Ishikawa (cell line): ENCODE measurements at regions not wholly inside any gene's neighbourhood (a gene's known extent, or its start where the extent isn't known, plus 50 kb on each side); places are given as distances from the start of the nearest gene placed in this dataset.

ENCODE experiments used
- CEBPB ChIP-seq: IDR thresholded peaks from 2 replicates; pipeline ENCODE4 v1.6.1; 2012
- CREB1 ChIP-seq: IDR thresholded peaks from 2 replicates; pipeline ENCODE4 v1.6.1; 2012; ENCODE audit warnings: low read depth
- EGR1 ChIP-seq: IDR thresholded peaks from 2 replicates; pipeline ENCODE4 v1.6.1; 2012
- EP300 ChIP-seq: IDR thresholded peaks from 2 replicates; pipeline ENCODE4 v1.6.1; 2012; ENCODE audit warnings: borderline replicate concordance
- FOXM1 ChIP-seq: IDR thresholded peaks from 2 replicates; pipeline ENCODE4 v1.6.1; 2012; ENCODE audit warnings: low read depth, borderline replicate concordance
- NFIC ChIP-seq: IDR thresholded peaks from 2 replicates; pipeline ENCODE4 v1.6.1; 2012
- RAD21 ChIP-seq: IDR thresholded peaks from 2 replicates; pipeline ENCODE4 v1.6.1; 2012; ENCODE audit warnings: low read depth
- TAF1 ChIP-seq: IDR thresholded peaks from 2 replicates; pipeline ENCODE4 v1.6.1; 2012; ENCODE audit warnings: low read depth, mild to moderate bottlenecking
- TCF12 ChIP-seq: IDR thresholded peaks from 2 replicates; pipeline ENCODE4 v1.6.1; 2012; ENCODE audit warnings: low read depth
- TEAD4 ChIP-seq: IDR thresholded peaks from 2 replicates; pipeline ENCODE4 v1.6.1; 2012
- YY1 ChIP-seq: IDR thresholded peaks from 2 replicates; pipeline ENCODE4 v1.6.1; 2012; ENCODE audit warnings: low read depth
- ZBTB7A ChIP-seq: IDR thresholded peaks from 2 replicates; pipeline ENCODE4 v1.6.1; 2012; ENCODE audit warnings: low read depth
- TF ChIP-seq, protein P1 (sequence below): IDR thresholded peaks from 2 replicates; pipeline ENCODE4 v1.6.1; 2012; ENCODE audit warnings: low read depth, mild to moderate bottlenecking
- TF ChIP-seq, protein P2 (sequence below): IDR thresholded peaks from 2 replicates; pipeline ENCODE4 v1.6.1; 2012
- TF ChIP-seq, protein P3 (sequence below): IDR thresholded peaks from 2 replicates; pipeline ENCODE4 v1.6.1; 2012

DNA sequence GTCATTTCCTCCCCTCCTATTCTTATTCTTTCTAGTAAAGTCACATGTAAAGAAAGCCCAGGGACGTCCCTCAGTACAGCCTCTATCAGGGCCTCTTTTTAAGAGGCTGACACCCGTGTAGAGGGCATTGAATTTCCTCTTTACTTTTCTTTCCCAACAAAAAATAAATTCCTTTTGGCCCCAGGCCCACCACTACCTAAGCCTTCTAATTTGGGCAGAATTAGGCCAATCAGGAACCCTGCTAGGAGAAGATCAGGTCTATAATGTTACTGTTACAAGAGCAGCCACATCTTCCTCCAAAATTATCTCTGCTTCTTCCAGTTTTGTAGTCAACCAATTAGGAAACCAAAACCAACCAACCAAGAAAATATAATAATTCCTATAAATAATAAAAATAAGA is 189.6 kb upstream of the NREP start:
- TF ChIP-seq, protein P1, sequence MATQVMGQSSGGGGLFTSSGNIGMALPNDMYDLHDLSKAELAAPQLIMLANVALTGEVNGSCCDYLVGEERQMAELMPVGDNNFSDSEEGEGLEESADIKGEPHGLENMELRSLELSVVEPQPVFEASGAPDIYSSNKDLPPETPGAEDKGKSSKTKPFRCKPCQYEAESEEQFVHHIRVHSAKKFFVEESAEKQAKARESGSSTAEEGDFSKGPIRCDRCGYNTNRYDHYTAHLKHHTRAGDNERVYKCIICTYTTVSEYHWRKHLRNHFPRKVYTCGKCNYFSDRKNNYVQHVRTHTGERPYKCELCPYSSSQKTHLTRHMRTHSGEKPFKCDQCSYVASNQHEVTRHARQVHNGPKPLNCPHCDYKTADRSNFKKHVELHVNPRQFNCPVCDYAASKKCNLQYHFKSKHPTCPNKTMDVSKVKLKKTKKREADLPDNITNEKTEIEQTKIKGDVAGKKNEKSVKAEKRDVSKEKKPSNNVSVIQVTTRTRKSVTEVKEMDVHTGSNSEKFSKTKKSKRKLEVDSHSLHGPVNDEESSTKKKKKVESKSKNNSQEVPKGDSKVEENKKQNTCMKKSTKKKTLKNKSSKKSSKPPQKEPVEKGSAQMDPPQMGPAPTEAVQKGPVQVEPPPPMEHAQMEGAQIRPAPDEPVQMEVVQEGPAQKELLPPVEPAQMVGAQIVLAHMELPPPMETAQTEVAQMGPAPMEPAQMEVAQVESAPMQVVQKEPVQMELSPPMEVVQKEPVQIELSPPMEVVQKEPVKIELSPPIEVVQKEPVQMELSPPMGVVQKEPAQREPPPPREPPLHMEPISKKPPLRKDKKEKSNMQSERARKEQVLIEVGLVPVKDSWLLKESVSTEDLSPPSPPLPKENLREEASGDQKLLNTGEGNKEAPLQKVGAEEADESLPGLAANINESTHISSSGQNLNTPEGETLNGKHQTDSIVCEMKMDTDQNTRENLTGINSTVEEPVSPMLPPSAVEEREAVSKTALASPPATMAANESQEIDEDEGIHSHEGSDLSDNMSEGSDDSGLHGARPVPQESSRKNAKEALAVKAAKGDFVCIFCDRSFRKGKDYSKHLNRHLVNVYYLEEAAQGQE: no peak
- TF ChIP-seq YY1: no peak
- TF ChIP-seq CREB1: no peak
- TF ChIP-seq, protein P2, sequence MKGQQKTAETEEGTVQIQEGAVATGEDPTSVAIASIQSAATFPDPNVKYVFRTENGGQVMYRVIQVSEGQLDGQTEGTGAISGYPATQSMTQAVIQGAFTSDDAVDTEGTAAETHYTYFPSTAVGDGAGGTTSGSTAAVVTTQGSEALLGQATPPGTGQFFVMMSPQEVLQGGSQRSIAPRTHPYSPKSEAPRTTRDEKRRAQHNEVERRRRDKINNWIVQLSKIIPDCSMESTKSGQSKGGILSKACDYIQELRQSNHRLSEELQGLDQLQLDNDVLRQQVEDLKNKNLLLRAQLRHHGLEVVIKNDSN: no peak
- TF ChIP-seq CEBPB: no peak
- TF ChIP-seq, protein P3, sequence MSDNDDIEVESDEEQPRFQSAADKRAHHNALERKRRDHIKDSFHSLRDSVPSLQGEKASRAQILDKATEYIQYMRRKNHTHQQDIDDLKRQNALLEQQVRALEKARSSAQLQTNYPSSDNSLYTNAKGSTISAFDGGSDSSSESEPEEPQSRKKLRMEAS: no peak
- no peak for TF ChIP-seq NFIC
- no peak for TF ChIP-seq RAD21
- TF ChIP-seq EP300: no peak
- no peak for TF ChIP-seq TEAD4
- TF ChIP-seq TCF12: no peak
- TF ChIP-seq ZBTB7A: no peak
- no peak for TF ChIP-seq EGR1
- no peak for TF ChIP-seq TAF1
- no peak for TF ChIP-seq FOXM1

DNA sequence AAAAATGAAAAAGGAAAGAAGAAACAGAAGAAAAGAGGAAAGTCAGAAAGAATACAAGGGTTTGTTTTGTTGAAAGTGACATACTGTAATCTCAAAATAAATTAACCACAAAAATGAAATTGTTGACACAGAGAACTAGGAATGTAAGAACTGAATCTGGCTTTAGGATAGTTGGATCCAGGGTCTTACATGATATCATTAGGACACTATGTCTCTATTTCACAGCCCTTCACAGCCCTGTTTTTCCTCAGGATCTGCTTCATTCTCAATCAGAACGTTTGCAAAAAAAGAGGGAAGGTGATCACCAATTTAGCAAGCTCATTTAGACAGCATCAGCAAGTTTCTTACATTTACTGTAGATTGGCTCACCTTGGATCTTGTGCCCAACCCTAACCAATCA is 188.5 kb upstream of the NREP start:
- TF ChIP-seq CREB1 (no peak), EP300 (no peak), EGR1 (no peak), TAF1 (no peak)
- TF ChIP-seq, protein P2: no peak

DNA sequence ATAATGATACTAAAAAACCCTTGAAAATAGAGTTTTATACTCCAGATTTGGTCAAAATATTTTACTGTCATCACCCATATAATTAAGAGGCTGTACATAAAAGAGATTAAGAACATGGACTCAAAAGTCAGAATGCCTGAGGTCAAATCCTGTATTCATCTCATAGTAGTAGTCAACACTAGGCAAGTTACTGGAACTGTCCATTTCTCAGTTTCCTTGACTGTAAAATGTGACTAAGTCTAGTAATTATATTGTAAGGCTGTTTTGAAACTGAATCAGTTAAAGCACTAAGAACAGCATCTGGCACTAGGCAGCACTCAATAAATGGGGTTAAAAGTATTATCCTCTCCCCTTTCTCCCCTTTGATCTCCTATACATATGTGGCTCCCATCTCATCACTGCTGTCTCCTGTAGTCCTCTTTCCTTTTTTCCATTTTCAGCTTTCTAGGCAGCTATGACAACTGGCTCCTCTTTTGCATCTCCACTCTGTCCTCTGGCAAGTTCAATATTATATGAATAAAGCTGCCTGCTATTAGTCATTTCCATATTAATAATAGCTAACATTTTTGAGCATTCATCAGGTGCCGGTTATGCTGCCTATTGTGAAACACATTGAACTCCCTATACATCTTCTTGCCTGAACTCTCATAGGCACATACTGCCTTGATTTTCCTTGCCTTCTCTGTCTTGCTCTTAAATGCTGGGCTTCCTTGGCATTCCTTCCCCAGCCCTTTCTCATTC is 185.8 kb upstream of the NREP start:
- TF ChIP-seq EGR1: no peak
- TF ChIP-seq, protein P2: no peak
- no peak for TF ChIP-seq TCF12
- TF ChIP-seq CREB1: no peak
- TF ChIP-seq NFIC: no peak

DNA sequence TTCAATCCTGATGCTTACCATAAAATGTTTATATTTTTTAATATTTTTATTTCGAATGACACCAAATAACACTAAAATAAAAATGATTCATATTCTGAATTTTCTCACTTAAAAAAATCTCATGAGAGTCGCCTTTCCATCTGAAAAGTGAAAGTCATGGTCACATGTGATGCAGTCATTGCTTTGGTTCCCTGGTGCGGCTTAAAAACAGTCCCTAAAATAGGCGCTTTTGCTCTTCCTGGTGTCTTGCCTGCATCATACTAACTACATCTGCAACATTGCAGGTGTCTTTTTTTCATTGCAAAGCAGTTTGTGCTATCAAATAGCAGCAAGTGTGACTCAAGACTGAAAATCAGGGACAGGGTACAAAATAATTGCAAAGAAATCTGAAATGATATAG is 185.2 kb upstream of the NREP start:
- TF ChIP-seq, protein P3: no peak
- no peak for TF ChIP-seq NFIC

DNA sequence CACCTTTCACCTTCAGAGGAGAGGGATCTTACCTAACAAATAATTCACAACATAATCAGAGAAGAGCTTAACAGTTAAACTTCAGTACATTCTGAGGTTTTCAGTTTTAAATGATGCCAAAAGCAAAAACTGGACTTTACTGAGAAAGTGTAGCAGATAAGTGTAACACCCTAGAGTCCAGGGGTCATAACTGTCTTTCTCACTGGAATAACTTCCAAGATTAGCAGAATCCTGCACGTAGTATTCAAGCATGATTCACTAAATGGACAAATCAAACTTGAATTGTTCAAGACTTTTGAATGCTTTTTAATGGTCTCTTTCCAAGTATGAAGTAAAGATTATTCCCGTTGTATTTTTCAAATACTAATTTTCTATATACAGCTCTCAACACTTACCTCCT is 180.1 kb upstream of the NREP start:
- TF ChIP-seq CREB1 (no peak), RAD21 (no peak), TCF12 (no peak), TEAD4 (no peak), YY1 (no peak), EP300 (no peak), FOXM1 (no peak), TAF1 (no peak), CEBPB (no peak), EGR1 (no peak)
- TF ChIP-seq, protein P2: no peak
- TF ChIP-seq, protein P3: no peak

DNA sequence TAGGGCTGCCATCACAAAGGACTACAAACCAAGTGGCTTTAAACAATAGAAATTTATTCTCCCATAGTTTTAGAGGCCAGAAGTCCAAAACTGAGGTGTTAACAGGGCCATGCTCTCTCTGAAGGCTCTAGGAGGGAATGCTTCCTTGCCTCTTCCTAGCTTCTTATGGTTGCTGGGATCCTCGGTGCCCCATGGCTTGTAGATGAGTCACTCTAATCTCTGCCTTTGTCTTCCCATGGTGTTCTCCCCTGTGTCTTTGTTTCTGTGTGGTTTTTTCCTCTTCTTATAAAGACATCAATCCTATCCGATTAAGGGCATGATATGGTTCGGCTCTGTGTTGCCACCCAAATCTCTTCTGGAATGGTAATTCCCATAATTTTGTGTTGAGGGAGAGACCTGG is 178.8 kb upstream of the NREP start:
- TF ChIP-seq, protein P2: no peak
- TF ChIP-seq TCF12 (no peak), CEBPB (no peak), FOXM1 (no peak), CREB1 (no peak), ZBTB7A (no peak), TEAD4 (no peak), EGR1 (no peak), YY1 (no peak), EP300 (no peak), RAD21 (no peak), NFIC (no peak), TAF1 (no peak)
- TF ChIP-seq, protein P3: no peak
- TF ChIP-seq, protein P1: no peak
